HG02885 (cell line): ENCODE measurements at regions not wholly inside any gene's neighbourhood (a gene's known extent, or its start where the extent isn't known, plus 50 kb on each side); places are given as distances from the start of the nearest gene placed in this dataset.
A peak's percentile ranks its signal among the peaks of the same experiment; 100 is the strongest.

Experiments used
- ATAC-seq: cut with Tn5 transposase; IDR thresholded peaks from one replicate; pipeline ENCODE4 v1.9.1; 2021; ENCODE audit warnings: mild to moderate bottlenecking; ENCODE audit not compliant: unreplicated experiment, poor library complexity

- ATAC-seq, result no peak
These were observed 90.0 kb downstream of the FAM174B start for GRCh38 chr15:92565351-92566125.

DNA sequence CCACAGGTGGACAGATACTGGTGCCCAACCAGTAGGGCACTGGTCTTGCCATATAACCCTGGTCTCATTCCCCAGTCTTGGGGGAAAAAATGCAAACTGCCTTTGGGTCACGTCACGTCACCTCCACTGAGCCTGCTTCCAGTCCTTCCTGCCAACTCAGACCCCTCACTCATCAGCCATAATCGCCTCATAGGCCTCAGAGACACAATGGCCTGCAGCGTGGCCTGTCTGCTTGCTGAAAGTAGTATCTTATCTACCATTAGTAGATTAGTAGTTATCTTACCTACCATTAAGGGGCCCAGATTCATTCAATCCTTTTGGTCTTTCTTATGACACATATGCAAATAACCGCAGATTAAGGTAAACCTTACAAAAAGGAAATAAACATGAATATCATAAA is 93.8 kb downstream of the FAM174B start:
- ATAC-seq, result no peak

DNA sequence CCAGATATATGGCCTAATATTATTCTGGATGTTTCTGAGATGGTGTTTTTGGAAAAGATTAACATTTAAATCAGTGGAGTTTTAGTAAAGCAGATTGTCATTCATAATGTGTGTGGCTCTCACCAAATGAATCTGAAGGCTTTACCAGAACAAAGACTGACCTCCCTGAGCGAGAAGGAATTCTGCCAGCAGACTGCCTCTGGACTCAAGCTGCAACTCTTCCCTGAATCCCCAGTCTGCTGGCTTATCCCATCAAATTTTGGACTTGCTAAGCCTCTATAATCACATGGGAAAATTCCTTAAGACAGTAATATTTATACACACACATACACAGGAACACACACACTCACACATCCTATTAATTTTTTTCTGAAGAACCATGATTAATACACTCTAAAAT is 102.3 kb downstream of the FAM174B start:
- ATAC-seq, result no peak

DNA sequence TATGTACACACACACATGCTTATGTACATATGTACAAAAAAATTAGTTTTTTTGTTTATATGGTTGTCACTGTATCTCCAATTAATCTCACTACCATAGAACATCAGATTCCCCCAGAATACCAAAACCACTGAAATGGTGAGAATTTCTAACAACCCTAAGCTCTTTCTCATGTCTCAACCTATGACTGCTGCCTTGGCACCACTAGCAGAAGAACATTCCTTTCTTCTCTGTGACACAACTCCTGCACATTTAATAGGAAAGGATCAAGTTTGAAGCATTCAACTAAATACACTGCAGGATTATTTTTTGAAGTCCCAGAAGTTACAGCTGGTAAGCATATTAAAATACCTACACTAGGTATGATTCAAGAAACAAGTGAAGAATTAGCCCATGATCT is 109.6 kb downstream of the FAM174B start:
- ATAC-seq, result no peak

- no peak for ATAC-seq
These were observed 114.0 kb downstream of the FAM174B start for GRCh38 chr15:92541291-92542200.

DNA sequence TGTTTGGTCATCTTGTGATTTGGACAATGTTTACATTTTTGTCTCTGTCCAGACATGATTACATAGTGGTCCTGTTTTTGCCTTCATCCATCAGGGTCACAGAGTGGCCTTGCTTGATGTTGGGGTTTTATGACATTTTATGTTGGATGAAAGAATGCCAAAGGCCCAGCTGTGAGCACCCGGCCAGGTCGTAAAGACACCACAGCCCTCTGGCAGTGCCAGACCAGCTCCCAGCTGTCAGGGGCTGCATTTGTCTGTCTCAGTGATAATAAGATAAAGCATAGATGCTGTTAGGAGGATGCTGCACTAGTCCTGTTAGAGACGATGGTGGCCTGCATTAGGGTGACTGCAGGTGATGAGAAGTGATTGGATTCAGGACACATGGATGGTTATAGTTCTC is 117.5 kb downstream of the FAM174B start:
- no peak for ATAC-seq

DNA sequence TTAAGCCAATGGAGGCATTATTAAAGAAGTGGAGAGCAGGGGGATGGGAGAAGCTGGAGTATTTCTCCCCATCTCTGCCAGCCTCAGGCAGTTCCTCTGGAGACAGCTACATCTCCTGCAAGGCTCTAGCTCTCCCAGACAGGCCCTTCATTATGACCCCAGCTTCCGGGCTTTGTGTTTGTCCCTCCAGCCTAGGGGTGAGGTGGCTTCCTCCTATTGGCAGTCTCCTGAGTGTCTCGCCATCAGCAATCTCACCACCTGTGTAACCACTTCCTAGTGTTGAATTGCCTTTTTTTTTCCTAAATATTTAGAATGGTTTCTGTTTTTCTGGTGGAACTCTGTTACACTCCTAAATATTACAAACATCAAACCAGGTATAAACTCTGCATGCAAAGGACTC is 122.3 kb downstream of the FAM174B start:
- no peak for ATAC-seq

DNA sequence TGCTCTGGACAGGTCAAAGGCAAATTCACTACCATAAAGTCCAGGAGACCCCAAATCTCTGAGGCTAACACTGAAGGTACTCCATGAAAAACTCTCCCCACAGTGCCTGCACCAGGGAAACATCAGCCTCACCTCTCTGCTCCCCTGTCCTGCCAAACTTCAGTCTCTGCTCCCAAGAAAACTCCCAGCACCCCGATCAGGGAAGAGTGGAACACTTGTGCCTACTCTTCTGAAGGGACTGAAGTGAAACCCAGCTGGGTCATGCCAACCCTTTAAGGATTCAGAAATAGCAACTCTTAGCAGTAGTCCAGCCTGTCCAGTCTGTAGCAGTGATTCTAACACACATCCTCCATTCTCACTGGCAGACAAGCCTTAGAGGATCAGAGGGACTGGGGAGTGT is 124.2 kb downstream of the FAM174B start:
- ATAC-seq, result no peak

GRCh38 chr15:92528736-92529135 is 126.8 kb downstream of the FAM174B start:
- ATAC-seq, result no peak

DNA sequence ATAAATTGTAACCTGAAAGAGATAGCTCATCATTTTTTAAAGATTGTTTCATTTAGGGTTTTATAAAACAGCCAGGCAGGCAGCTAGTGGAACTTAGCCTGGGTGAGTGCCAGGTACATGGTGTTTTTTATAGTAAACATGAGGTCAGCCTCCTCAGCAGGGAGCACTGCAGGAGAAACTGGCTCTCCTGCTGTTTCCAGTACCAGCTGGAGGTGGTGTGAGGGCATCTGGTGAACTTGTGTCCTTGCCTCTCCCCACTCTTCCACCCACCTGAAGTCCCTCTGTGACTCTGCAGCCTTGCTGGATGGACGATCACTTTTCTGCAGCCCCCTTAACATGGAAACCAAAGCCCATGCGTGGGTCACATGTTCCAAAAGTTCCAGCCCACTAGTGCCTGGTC is 128.4 kb downstream of the FAM174B start:
- no peak for ATAC-seq

DNA sequence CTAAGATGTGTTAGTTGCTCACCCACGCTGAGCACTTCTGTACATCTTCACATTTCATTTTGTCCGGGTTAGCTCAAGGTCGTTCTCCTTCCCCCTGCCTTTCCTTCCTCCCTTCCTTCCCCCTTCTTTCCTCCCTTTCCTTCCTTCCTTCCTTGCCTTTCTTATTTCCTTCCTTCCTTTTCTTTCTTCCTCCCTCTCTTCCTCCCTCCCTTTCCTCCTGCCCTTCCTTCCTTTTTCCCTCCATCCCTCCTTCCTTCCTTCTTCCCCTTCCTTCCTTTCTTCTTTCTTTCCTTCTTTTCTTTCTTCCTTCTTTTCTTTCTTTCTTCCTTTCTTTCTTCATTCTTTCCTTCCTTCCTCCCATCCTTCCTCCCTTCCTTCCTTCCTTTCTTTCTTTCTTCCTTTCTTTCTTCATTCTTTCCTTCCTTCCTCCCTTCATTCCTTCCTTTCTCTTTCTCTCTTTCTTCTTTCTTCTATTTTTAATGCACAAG is 129.8 kb downstream of the FAM174B start:
- no peak for ATAC-seq

GRCh38 chr15:92524874-92525565 is 130.6 kb downstream of the FAM174B start:
- ATAC-seq, result no peak

DNA sequence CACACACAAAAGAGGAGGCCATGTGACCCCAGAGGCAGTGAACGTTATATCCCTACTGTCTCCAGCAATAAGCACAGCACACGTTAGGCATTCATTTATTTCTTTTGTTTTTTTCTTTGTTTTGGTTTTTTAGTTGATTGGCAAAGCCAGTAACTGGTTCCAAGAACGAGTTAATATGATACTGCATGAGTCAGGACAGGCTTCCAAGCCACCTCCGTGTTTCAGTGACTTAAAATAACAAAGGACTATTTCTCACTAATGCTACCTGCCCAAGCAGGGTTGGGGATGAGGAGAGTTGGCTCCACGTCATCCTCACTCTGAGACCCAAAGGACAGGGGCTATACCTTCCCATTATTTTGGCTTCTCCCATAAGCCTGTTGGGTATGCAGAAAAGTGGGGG is 130.5 kb downstream of the ST8SIA2 start:
- ATAC-seq, result no peak

DNA sequence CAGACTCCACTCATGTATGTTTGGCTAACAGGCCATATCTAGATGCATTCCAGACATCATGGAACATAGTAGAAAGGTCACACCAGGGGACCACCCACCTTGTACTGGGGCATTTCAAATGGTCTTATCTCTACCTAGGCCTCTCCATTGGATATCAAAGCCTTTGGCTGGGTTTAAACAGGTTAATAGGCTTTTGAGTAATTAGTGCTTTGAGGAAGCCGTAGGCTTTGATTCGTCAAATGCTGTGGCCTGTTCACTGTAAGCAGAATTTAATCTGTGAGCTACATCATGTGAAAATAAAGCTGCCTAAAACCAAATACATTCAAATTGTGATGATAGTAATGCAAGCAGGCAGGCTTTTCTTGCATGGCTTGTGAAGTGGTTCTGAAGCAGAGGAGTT is 129.5 kb downstream of the ST8SIA2 start:
- ATAC-seq, result no peak

GRCh38 chr15:92521624-92522008 is 127.9 kb downstream of the ST8SIA2 start:
- ATAC-seq, result peak; percentile 78

- ATAC-seq, result peak; percentile 7
These were observed 127.4 kb downstream of the ST8SIA2 start for GRCh38 chr15:92520914-92521623.

DNA sequence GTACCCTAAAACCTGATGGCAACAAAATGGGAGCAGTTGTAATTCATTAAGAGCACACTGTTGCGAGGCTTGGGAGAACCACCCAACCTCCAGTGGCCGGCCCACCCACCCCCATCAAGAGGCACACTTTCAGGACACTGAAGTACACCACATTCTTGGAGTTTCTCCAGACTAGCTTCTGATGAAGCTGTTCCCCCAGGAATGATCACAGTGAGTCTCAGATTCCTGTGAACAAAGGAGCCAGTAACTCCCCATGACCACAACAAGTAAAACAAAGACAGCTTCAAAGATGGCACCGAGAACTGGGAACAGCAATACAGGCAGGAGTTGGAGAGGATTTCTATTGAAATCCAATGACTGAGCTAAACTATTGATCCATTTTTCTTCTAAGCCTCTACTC is 126.0 kb downstream of the ST8SIA2 start:
- no peak for ATAC-seq
